Sciatic nerve (tissue), 2 donors: ENCODE measurements at regions not wholly inside any gene's neighbourhood (a gene's known extent, or its start where the extent isn't known, plus 50 kb on each side); places are given as distances from the start of the nearest gene placed in this dataset.
A peak's percentile ranks its signal among the peaks of the same experiment; 100 is the strongest.

ENCODE experiments used
- ATAC-seq: fragments of 200-7000 bp; cut with Tn5 transposase; one replicate; pipeline ENCODE4 v1.9.1; 2020; ENCODE audit warnings: mild to moderate bottlenecking, moderate library complexity
- DNase-seq: peaks from one replicate; pipeline ENCODE4 v3.0.0-alpha.2; 2020; ENCODE audit warnings: low spot score
- intact Hi-C: fragments of 100-400 bp; cut with DNase I; formaldehyde crosslinking; loops from one replicate; pipeline ENCODE4 v1.14.2; 2022
- donor health status: DM: no; HTN: no; CAD: no.
- donor health status: DM: no; HTN: no; CAD: no.

DNA sequence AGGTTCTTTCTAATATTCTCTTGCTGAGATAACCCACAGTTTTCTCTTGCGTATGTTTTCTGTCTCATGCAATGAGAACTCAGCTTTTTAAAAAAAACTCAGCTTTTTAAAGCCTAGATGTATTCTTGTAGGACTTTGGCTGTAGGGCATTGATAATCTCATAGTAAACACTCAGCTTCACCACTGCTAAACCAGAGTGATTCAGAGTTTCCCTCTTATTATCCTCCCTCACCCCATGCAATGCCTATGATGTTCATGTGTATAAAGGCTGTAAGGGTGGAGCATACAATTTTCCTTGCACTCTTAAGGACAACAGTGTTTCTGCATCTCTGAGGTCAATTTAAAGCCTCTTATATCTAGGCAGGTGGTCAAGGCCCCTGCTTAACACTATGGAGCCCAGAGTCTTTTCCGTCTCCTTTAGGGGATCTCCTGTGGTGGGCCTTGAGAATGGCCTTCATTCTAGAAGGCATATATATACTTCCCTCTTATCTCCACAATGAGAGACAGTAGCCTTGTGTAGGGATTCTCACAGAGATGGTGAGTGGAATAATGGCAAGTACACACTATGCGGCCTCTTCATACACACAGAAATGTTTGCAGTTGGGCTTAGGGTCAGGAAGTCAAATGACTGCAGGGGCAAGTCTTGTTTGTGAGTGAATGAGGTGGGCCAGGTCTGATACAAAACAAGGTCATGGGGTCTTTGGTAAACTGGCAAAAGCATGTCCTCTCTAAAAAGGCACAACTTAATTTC, 279.6 kb downstream of the HS3ST3A1 start:
- intact Hi-C loops, result no loop called here
- ATAC-seq (no peak), DNase-seq (no peak)

GRCh38 chr17:13320046-13320785, 281.5 kb downstream of the HS3ST3A1 start:
- no peak for DNase-seq
- intact Hi-C loops, result no loop called here
- no peak for ATAC-seq

GRCh38 chr17:13316657-13317056, 285.1 kb downstream of the HS3ST3A1 start:
- intact Hi-C loops, result no loop called here
- DNase-seq (no peak), ATAC-seq (no peak)

DNA sequence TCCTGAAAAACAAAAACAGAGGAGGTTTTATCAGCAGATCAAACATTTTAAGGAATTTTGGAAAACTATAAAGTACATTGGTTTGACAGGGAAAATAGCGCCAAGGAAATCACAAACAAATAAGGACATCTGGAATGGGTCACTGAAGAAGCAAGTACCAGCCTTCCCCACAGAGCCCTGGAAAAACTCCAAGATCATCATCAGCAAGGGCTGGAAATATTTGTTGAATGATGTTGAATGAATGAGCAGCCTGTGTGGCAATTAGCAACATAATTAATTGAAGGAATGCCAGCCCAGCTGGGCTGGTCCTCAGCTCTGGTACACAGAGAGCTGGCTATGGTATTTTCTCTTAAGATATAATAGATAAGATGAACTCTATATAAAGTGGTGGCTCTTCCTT, 290.4 kb downstream of the HS3ST3A1 start:
- DNase-seq (no peak), ATAC-seq (no peak)
- intact Hi-C loops, result no loop called here

DNA sequence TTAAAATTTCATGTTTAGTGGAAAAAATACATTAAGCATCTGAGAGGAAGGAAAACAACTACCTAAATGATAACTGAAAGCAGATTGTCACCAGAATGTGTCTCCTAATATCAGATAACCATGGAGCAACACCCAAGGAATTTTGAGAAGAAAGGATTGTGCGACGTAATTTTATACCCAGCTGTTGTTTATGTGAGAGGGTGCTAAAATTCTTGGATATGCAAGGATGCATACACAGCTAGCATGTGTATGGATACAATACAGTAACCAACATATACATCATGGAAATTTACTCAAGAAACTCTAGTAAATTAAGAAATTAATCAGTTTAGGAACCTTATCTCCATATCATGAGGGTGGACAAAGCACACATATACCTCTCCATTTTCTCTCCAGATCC, 290.9 kb downstream of the HS3ST3A1 start:
- ATAC-seq, result no peak
- intact Hi-C loops, result no loop called here
- DNase-seq, result no peak

GRCh38 chr17:13306310-13306962, 288.6 kb upstream of the ELAC2 start:
- no peak for ATAC-seq
- intact Hi-C loops, result no loop called here
- DNase-seq, result no peak

GRCh38 chr17:13302983-13303382, 285.2 kb upstream of the ELAC2 start:
- ATAC-seq (no peak), DNase-seq (no peak)
- intact Hi-C loops, result no loop called here

- intact Hi-C loops, result no loop called here
- DNase-seq (no peak), ATAC-seq (no peak)
Observed at GRCh38 chr17:13302419-13302818, 284.6 kb upstream of the ELAC2 start.

DNA sequence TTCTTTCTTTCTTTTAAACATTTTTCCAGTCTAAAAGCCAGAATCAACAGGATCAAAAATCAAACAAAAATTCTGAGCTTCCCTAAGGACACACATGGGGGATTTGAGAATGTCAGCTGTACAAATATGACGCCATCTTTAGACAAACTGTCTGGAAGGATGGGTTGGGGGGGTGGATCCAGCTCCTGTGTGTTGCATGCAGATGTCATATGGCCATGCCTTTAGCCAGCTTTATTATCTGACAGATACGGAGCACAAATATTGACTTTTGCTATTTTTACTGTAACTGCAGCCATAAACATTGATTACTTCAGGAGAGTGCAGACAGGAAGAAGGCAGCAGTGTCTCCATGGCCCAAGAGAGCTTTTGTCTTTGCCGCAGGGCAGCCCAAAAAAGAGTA, 279.4 kb upstream of the ELAC2 start:
- peak; percentile 70 for ATAC-seq
- intact Hi-C loops, result no loop called here
- no peak for DNase-seq

- intact Hi-C loops, result no loop called here
- DNase-seq (no peak), ATAC-seq (no peak)
Observed at GRCh38 chr17:13293421-13293820, 275.6 kb upstream of the ELAC2 start.

GRCh38 chr17:13292291-13292690, 274.5 kb upstream of the ELAC2 start:
- intact Hi-C loops, result no loop called here
- no peak for ATAC-seq
- no peak for DNase-seq

GRCh38 chr17:13288248-13288647, 270.4 kb upstream of the ELAC2 start:
- ATAC-seq (no peak), DNase-seq (no peak)
- intact Hi-C loops, result no loop called here

GRCh38 chr17:13287226-13287625, 269.4 kb upstream of the ELAC2 start:
- DNase-seq (no peak), ATAC-seq (no peak)
- intact Hi-C loops, result no loop called here

GRCh38 chr17:13283606-13284005, 265.8 kb upstream of the ELAC2 start:
- intact Hi-C loops, result no loop called here
- DNase-seq, result no peak

DNA sequence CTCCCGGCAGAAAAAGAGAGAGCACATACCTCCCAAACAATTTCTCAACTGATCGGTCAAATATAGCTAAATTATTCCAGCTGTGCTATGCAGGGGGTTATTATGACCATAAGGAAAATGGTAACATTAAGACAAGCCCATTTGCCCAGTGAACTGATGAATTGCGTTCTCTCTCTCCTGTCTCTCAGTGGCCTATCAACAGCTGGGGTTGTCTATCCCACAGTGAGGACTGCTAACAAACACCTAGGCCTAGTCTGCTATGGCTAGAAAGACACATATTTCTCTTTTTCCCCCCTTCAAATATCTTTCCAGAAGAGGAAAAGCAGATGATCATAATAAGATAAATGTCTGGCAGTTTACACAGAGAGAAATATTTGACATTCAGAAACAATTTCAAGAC, 263.8 kb upstream of the ELAC2 start:
- ATAC-seq, result no peak

More at GRCh38 chr17:13283606-13284005, 265.8 kb upstream of the ELAC2 start:
- ATAC-seq, result no peak

DNA sequence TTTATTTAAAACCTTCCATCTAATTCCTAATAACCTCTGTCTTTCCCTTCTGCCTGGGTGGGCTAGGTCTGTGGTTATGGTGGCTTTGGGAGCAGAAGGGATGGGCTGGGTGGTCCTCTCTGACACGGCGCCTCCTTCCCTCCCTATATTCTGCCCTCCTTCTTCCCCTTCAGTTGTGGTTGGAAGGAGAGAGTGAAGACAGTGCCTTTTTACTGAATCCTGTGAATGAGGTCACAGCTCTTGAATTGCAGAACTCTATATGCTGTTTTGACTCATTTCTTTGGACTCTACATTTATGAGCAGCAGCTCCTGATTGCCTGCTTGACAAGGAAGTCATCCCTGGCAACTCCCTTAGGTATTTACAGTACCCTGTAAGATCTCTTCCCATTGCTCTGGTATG, 256.0 kb upstream of the ELAC2 start:
- ATAC-seq, result no peak
- no peak for DNase-seq
- intact Hi-C loops, result no loop called here

More for the DNA sequence above, 263.8 kb upstream of the ELAC2 start:
- intact Hi-C loops, result no loop called here
- no peak for DNase-seq

DNA sequence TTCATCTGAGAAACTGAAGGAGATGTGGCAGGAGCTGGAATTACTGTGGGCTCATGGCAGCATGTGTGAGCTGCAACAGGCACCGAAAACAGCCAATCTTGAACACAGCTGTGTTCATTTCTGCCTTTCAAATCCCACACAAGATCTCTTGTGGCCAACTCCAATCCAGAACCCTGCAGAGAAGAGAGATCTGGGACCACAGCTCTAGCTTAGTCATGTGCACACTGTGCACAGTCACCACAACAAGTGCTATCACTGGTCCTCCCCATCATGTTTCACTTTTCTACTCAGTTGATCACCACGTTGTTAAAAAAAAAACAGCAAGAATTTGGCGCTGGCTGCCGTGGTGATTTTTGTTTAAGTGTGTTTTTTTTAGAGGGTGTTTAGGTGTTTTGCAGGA, 254.5 kb upstream of the ELAC2 start:
- intact Hi-C loops, result no loop called here

GRCh38 chr17:13268791-13269595, 251.2 kb upstream of the ELAC2 start:
- no peak for ATAC-seq
- intact Hi-C loops, result no loop called here
- DNase-seq, result no peak

More for the DNA sequence above, 254.5 kb upstream of the ELAC2 start:
- DNase-seq, result no peak
- ATAC-seq, result no peak

GRCh38 chr17:13266606-13267005, 248.8 kb upstream of the ELAC2 start:
- DNase-seq, result no peak
- ATAC-seq, result no peak
- intact Hi-C loops, result no loop called here
